ENCODE measurements at regions not wholly inside any gene's neighbourhood (a gene's known extent, or its start where the extent isn't known, plus 50 kb on each side); places are given as distances from the start of the nearest gene placed in this dataset.

GRCh38 chr9:115183436-115183835 lies 65.5 kb upstream of the TNC start:
- TF ChIP-seq EZH2phosphoT487 (IDR thresholded peaks at IDR 0.05; ENCODE audit: low read length) = no peak
- TF ChIP-seq CTCF (IDR thresholded peaks at IDR 0.05; ENCODE audit: low read length) = no peak
- no peak for TF ChIP-seq EZH2 (optimal IDR thresholded peaks at IDR 0.05; ENCODE audit: low read depth, low read length)
- Histone ChIP-seq H3K36me3 (replicated peaks; ENCODE audit: insufficient read depth, low read length) (no peaks in the 10 kb centered on the region), H3K4me3 (ENCODE audit: low read length) (no peak overlapping the region), H3K4me1 (ENCODE audit: low read length) (no peaks in the 10 kb centered on the region), H3K9me3 (replicated peaks; ENCODE audit: insufficient read depth, low read length) (no peaks in the 10 kb centered on the region), H3K4me2 (ENCODE audit: low read depth, low read length) (no peak overlapping the region), H3F3A (ENCODE audit: insufficient read depth, low read length) (no peaks in the 10 kb centered on the region), H3K79me2 (ENCODE audit: low read length) (no peaks in the 10 kb centered on the region), H3K9ac (ENCODE audit: low read length) (no peak overlapping the region), H3K27me3 (replicated peaks; ENCODE audit: insufficient read depth, low read length) (no peaks in the 10 kb centered on the region), H3K27ac (ENCODE audit: low read length) (no peak overlapping the region), H2AFZ (ENCODE audit: low read length) (no peak overlapping the region), H4K20me1 (ENCODE audit: insufficient read depth, low read length) (no peaks in the 10 kb centered on the region), H3K9me2 (replicated peaks; ENCODE audit: insufficient read depth, low read length) (no peaks in the 10 kb centered on the region)
- DNase-seq = no peak

GRCh38 chr9:115189686-115190085 lies 71.7 kb upstream of the TNC start:
- Histone ChIP-seq H3F3A (ENCODE audit: insufficient read depth, low read length) (no peaks in the 10 kb centered on the region), H3K27me3 (replicated peaks; ENCODE audit: insufficient read depth, low read length) (no peaks in the 10 kb centered on the region), H3K9me2 (replicated peaks; ENCODE audit: insufficient read depth, low read length) (no peaks in the 10 kb centered on the region), H3K9ac (ENCODE audit: low read length) (no peak overlapping the region), H4K20me1 (ENCODE audit: insufficient read depth, low read length) (no peaks in the 10 kb centered on the region), H2AFZ (ENCODE audit: low read length) (no peak overlapping the region), H3K4me3 (ENCODE audit: low read length) (no peak overlapping the region), H3K9me3 (replicated peaks; ENCODE audit: insufficient read depth, low read length) (no peaks in the 10 kb centered on the region), H3K4me1 (ENCODE audit: low read length) (peaks cover 15% of the 10 kb centered on the region), H3K36me3 (replicated peaks; ENCODE audit: insufficient read depth, low read length) (no peaks in the 10 kb centered on the region), H3K27ac (ENCODE audit: low read length) (no peak overlapping the region), H3K79me2 (ENCODE audit: low read length) (no peaks in the 10 kb centered on the region), H3K4me2 (ENCODE audit: low read depth, low read length) (no peak overlapping the region)
- TF ChIP-seq EZH2phosphoT487 (IDR thresholded peaks at IDR 0.05; ENCODE audit: low read length) (no peak), EZH2 (optimal IDR thresholded peaks at IDR 0.05; ENCODE audit: low read depth, low read length) (no peak), CTCF (IDR thresholded peaks at IDR 0.05; ENCODE audit: low read length) (no peak)
- no peak for DNase-seq

GRCh38 chr9:115191667-115192066 lies 73.7 kb upstream of the TNC start:
- H3K27me3 ChIP-seq (replicated peaks; ENCODE audit: insufficient read depth, low read length) = no peaks in the 10 kb centered on the region
- no peak for DNase-seq
- no peak for TF ChIP-seq EZH2 (optimal IDR thresholded peaks at IDR 0.05; ENCODE audit: low read depth, low read length)
- no peak for TF ChIP-seq CTCF (IDR thresholded peaks at IDR 0.05; ENCODE audit: low read length)
- no peak for TF ChIP-seq EZH2phosphoT487 (IDR thresholded peaks at IDR 0.05; ENCODE audit: low read length)
- H3K4me1 ChIP-seq (ENCODE audit: low read length) = peaks cover 15% of the 10 kb centered on the region
- no peak overlapping the region for H3K4me3 ChIP-seq (ENCODE audit: low read length)
- no peak overlapping the region for H3K27ac ChIP-seq (ENCODE audit: low read length)
- no peaks in the 10 kb centered on the region for H3K9me3 ChIP-seq (replicated peaks; ENCODE audit: insufficient read depth, low read length)
- no peaks in the 10 kb centered on the region for H3F3A ChIP-seq (ENCODE audit: insufficient read depth, low read length)
- H4K20me1 ChIP-seq (ENCODE audit: insufficient read depth, low read length) = no peaks in the 10 kb centered on the region
- peak overlapping the region; percentile 36; the same call in 1 of the 2 replicates for H3K4me2 ChIP-seq (ENCODE audit: low read depth, low read length)
- no peak overlapping the region for H3K9ac ChIP-seq (ENCODE audit: low read length)
- H3K9me2 ChIP-seq (replicated peaks; ENCODE audit: insufficient read depth, low read length) = no peaks in the 10 kb centered on the region
- no peaks in the 10 kb centered on the region for H3K79me2 ChIP-seq (ENCODE audit: low read length)
- no peaks in the 10 kb centered on the region for H3K36me3 ChIP-seq (replicated peaks; ENCODE audit: insufficient read depth, low read length)
- H2AFZ ChIP-seq (ENCODE audit: low read length) = no peak overlapping the region
